ENCODE measurements at regions not wholly inside any gene's neighbourhood (a gene's known extent, or its start where the extent isn't known, plus 50 kb on each side); places are given as distances from the start of the nearest gene placed in this dataset.
A peak's percentile ranks its signal among the peaks of the same experiment; 100 is the strongest.
"Not testable (repeated sequence)": the region's sequence is repeated elsewhere in the genome, so short reads cannot be mapped to it uniquely, and the experiment has no call there.

GRCh38 chr6:137625100-137625661 is 131.0 kb upstream of the OLIG3 start:
- DNase-seq = no peak

GRCh38 chr6:137625808-137626207 is 131.6 kb upstream of the OLIG3 start:
- DNase-seq = no peak

- DNase-seq = no peak
These were observed 136.5 kb upstream of the OLIG3 start for GRCh38 chr6:137630666-137631065.

- no peak for DNase-seq
These were observed 137.1 kb upstream of the OLIG3 start for GRCh38 chr6:137631323-137631722.

GRCh38 chr6:137634177-137634576 is 140.0 kb upstream of the OLIG3 start:
- DNase-seq = not testable (repeated sequence)

- no peak for DNase-seq
These were observed 142.9 kb upstream of the OLIG3 start for GRCh38 chr6:137637121-137637520.

GRCh38 chr6:137638926-137639706 is 144.9 kb upstream of the OLIG3 start:
- DNase-seq = no peak

- no peak for DNase-seq
These were observed 145.9 kb upstream of the OLIG3 start for GRCh38 chr6:137640086-137640485.

GRCh38 chr6:137641474-137642077 is 147.4 kb upstream of the OLIG3 start:
- peak; percentile 59 for DNase-seq

GRCh38 chr6:137643210-137643609 is 149.0 kb upstream of the OLIG3 start:
- DNase-seq = not testable (repeated sequence)

- not testable (repeated sequence) for DNase-seq
These were observed 149.4 kb upstream of the OLIG3 start for GRCh38 chr6:137643644-137644043.

- DNase-seq = no peak
These were observed 151.7 kb upstream of the OLIG3 start for GRCh38 chr6:137645850-137646249.

GRCh38 chr6:137646484-137646883 is 152.3 kb upstream of the OLIG3 start:
- no peak for DNase-seq

GRCh38 chr6:137647762-137648447 is 153.7 kb upstream of the OLIG3 start:
- no peak for DNase-seq

GRCh38 chr6:137650720-137651119 is 156.5 kb upstream of the OLIG3 start:
- DNase-seq = no peak

- no peak for DNase-seq
These were observed 157.0 kb upstream of the OLIG3 start for GRCh38 chr6:137651178-137651577.

GRCh38 chr6:137651591-137652335 is 157.6 kb upstream of the OLIG3 start:
- no peak for DNase-seq

- no peak for DNase-seq
These were observed 158.9 kb upstream of the OLIG3 start for GRCh38 chr6:137652961-137653705.

- no peak for DNase-seq
These were observed 159.5 kb upstream of the OLIG3 start for GRCh38 chr6:137653706-137654059.

- DNase-seq = no peak
These were observed 160.3 kb upstream of the OLIG3 start for GRCh38 chr6:137654365-137654981.

GRCh38 chr6:137655291-137655690 is 161.1 kb upstream of the OLIG3 start:
- DNase-seq = no peak

- no peak for DNase-seq
These were observed 162.5 kb upstream of the OLIG3 start for GRCh38 chr6:137656735-137657134.

Measured in activated naive CD4-positive, alpha-beta T cell treated with anti-CD3 and anti-CD28 coated beads, Interleukin-2, amount 50 U/mL, for 16 hours (primary cell).